SH-SY5Y (cell line): ENCODE measurements at regions not wholly inside any gene's neighbourhood (a gene's known extent, or its start where the extent isn't known, plus 50 kb on each side); places are given as distances from the start of the nearest gene placed in this dataset.

Experiments used
- GATA2 ChIP-seq: IDR thresholded peaks from 2 replicates; pipeline ENCODE4 v1.6.1; 2011; ENCODE audit warnings: mild to moderate bottlenecking, low read depth, low read length
- GATA3 ChIP-seq: IDR thresholded peaks from 2 replicates; pipeline ENCODE4 v1.6.1; 2011; ENCODE audit warnings: low read depth, mild to moderate bottlenecking, low read length, moderate library complexity

- TF ChIP-seq GATA2: no peak
- no peak for TF ChIP-seq GATA3
These were observed 514.6 kb upstream of the FBXO33 start for GRCh38 chr14:39946807-39947206.
